Activated naive CD4-positive, alpha-beta T cell treated with anti-CD3 and anti-CD28 coated beads for 36 hours (primary cell): ENCODE measurements at regions not wholly inside any gene's neighbourhood (a gene's known extent, or its start where the extent isn't known, plus 50 kb on each side); places are given as distances from the start of the nearest gene placed in this dataset.

Experiments
- CTCF ChIA-PET: fragments of 350-600 bp; sonication (Branson Sonifier 250); formaldehyde crosslinking; loops from one replicate; lab custom pipeline; 2021; ENCODE audit warnings: antibody characterized with exemption; lab: Charles Lee
- DNase-seq: peaks from one replicate; pipeline ENCODE4 v3.0.0-alpha.2; 2020
- H3K27ac Mint-ChIP-seq: one replicate; pipeline ENCODE4 v1.8.0; 2021; ENCODE audit warnings: mild to moderate bottlenecking, mixed read lengths
- H3K27me3 Mint-ChIP-seq: one replicate; pipeline ENCODE4 v1.8.0; 2021; ENCODE audit warnings: low read depth, mixed read lengths
- H3K36me3 Mint-ChIP-seq: one replicate; pipeline ENCODE4 v1.8.0; 2021; ENCODE audit warnings: low read depth, mixed read lengths
- H3K4me1 Mint-ChIP-seq: one replicate; pipeline ENCODE4 v1.8.0; 2021; ENCODE audit warnings: low read depth, mixed read lengths
- H3K4me3 Mint-ChIP-seq: one replicate; pipeline ENCODE4 v1.8.0; 2021; ENCODE audit warnings: mild to moderate bottlenecking, moderate library complexity, mixed read lengths
- H3K9me3 Mint-ChIP-seq: one replicate; pipeline ENCODE4 v1.8.0; 2021; ENCODE audit warnings: mixed read lengths
- intact Hi-C: fragments of 100-400 bp; cut with micrococcal nuclease; formaldehyde crosslinking; loops from one replicate; pipeline ENCODE4 v1.15.1; 2023

- intact Hi-C loops, result no loop called here
- no peaks in the 10 kb centered on the region for H3K4me1 Mint-ChIP-seq
- no peak overlapping the region for H3K4me3 Mint-ChIP-seq
- H3K36me3 Mint-ChIP-seq, result no peaks in the 10 kb centered on the region
- no peak overlapping the region for H3K27ac Mint-ChIP-seq
- DNase-seq, result no peak
- H3K9me3 Mint-ChIP-seq, result no peaks in the 10 kb centered on the region
- peaks cover 4% of the 10 kb centered on the region for H3K27me3 Mint-ChIP-seq
- CTCF ChIA-PET, result no interaction called here
Measured at GRCh38 chr7:118006979-118007378, 133.7 kb upstream of the CTTNBP2 start.

GRCh38 chr7:118009419-118009818 is 136.2 kb upstream of the CTTNBP2 start:
- intact Hi-C loops, result no loop called here
- Mint-ChIP-seq H3K4me3 (no peak overlapping the region), H3K36me3 (no peaks in the 10 kb centered on the region), H3K27ac (no peak overlapping the region), H3K9me3 (no peaks in the 10 kb centered on the region), H3K27me3 (peaks cover 2% of the 10 kb centered on the region), H3K4me1 (no peaks in the 10 kb centered on the region)
- CTCF ChIA-PET, result interaction anchor here (0.6 kb wide), 1 partner anchor 14 kb away, joined by 4 read pairs; no protein-coding TSS in a partner anchor
- DNase-seq, result no peak

- Mint-ChIP-seq H3K9me3 (no peaks in the 10 kb centered on the region), H3K4me1 (no peaks in the 10 kb centered on the region), H3K27ac (no peak overlapping the region), H3K27me3 (no peaks in the 10 kb centered on the region), H3K4me3 (no peak overlapping the region), H3K36me3 (no peaks in the 10 kb centered on the region)
- DNase-seq, result no peak
- CTCF ChIA-PET, result no interaction called here
- intact Hi-C loops, result no loop called here
Measured at GRCh38 chr7:118011652-118012051, 138.4 kb upstream of the CTTNBP2 start.

GRCh38 chr7:118013252-118014010 is 140.2 kb upstream of the CTTNBP2 start:
- DNase-seq, result no peak
- CTCF ChIA-PET, result no interaction called here
- H3K9me3 Mint-ChIP-seq, result peaks cover 8% of the 10 kb centered on the region
- no peaks in the 10 kb centered on the region for H3K27me3 Mint-ChIP-seq
- intact Hi-C loops, result no loop called here
- H3K4me3 Mint-ChIP-seq, result no peak overlapping the region
- no peaks in the 10 kb centered on the region for H3K36me3 Mint-ChIP-seq
- no peaks in the 10 kb centered on the region for H3K4me1 Mint-ChIP-seq
- no peak overlapping the region for H3K27ac Mint-ChIP-seq

- H3K4me1 Mint-ChIP-seq, result no peaks in the 10 kb centered on the region
Measured at GRCh38 chr7:118022546-118022945, 149.3 kb upstream of the CTTNBP2 start.

GRCh38 chr7:118026791-118027190 is 153.6 kb upstream of the CTTNBP2 start:
- Mint-ChIP-seq H3K4me1 (no peaks in the 10 kb centered on the region), H3K27ac (no peak overlapping the region), H3K4me3 (no peak overlapping the region), H3K27me3 (no peaks in the 10 kb centered on the region), H3K36me3 (no peaks in the 10 kb centered on the region), H3K9me3 (no peaks in the 10 kb centered on the region)
- intact Hi-C loops, result no loop called here
- DNase-seq, result no peak
- CTCF ChIA-PET, result no interaction called here

More at GRCh38 chr7:118022546-118022945, 149.3 kb upstream of the CTTNBP2 start:
- CTCF ChIA-PET, result no interaction called here
- Mint-ChIP-seq H3K27ac (no peak overlapping the region), H3K4me3 (no peak overlapping the region), H3K27me3 (no peaks in the 10 kb centered on the region), H3K36me3 (no peaks in the 10 kb centered on the region), H3K9me3 (peaks cover 4% of the 10 kb centered on the region)
- intact Hi-C loops, result no loop called here
- no peak for DNase-seq

- H3K4me3 Mint-ChIP-seq, result no peak overlapping the region
- CTCF ChIA-PET, result no interaction called here
Measured at GRCh38 chr7:118028226-118028625, 155.0 kb upstream of the CTTNBP2 start.

GRCh38 chr7:118029826-118030422 is 154.0 kb upstream of the LSM8 start:
- no peaks in the 10 kb centered on the region for H3K36me3 Mint-ChIP-seq
- H3K9me3 Mint-ChIP-seq, result no peaks in the 10 kb centered on the region
- intact Hi-C loops, result no loop called here
- CTCF ChIA-PET, result no interaction called here
- H3K27me3 Mint-ChIP-seq, result no peaks in the 10 kb centered on the region
- no peak overlapping the region for H3K27ac Mint-ChIP-seq
- H3K4me1 Mint-ChIP-seq, result no peaks in the 10 kb centered on the region
- no peak overlapping the region for H3K4me3 Mint-ChIP-seq
- no peak for DNase-seq

More at GRCh38 chr7:118028226-118028625, 155.0 kb upstream of the CTTNBP2 start:
- Mint-ChIP-seq H3K27me3 (no peaks in the 10 kb centered on the region), H3K27ac (no peak overlapping the region), H3K4me1 (no peaks in the 10 kb centered on the region), H3K36me3 (no peaks in the 10 kb centered on the region), H3K9me3 (no peaks in the 10 kb centered on the region)
- intact Hi-C loops, result no loop called here
- DNase-seq, result no peak

GRCh38 chr7:118033273-118033672 is 150.7 kb upstream of the LSM8 start:
- Mint-ChIP-seq H3K4me3 (no peak overlapping the region), H3K27ac (no peak overlapping the region), H3K4me1 (no peaks in the 10 kb centered on the region), H3K9me3 (no peaks in the 10 kb centered on the region), H3K36me3 (no peaks in the 10 kb centered on the region), H3K27me3 (no peaks in the 10 kb centered on the region)
- intact Hi-C loops, result no loop called here
- DNase-seq, result no peak
- CTCF ChIA-PET, result interaction anchor here (0.7 kb wide), 1 partner anchor 716 kb away, joined by 7 read pairs; no protein-coding TSS in a partner anchor

- intact Hi-C loops, result no loop called here
- peaks cover 2% of the 10 kb centered on the region for H3K27me3 Mint-ChIP-seq
- H3K4me1 Mint-ChIP-seq, result no peaks in the 10 kb centered on the region
- no peaks in the 10 kb centered on the region for H3K36me3 Mint-ChIP-seq
- no peak overlapping the region for H3K4me3 Mint-ChIP-seq
- DNase-seq, result no peak
- no peak overlapping the region for H3K27ac Mint-ChIP-seq
- CTCF ChIA-PET, result no interaction called here
- H3K9me3 Mint-ChIP-seq, result no peaks in the 10 kb centered on the region
Measured at GRCh38 chr7:118039963-118040489, 143.9 kb upstream of the LSM8 start.

GRCh38 chr7:118040562-118040961 is 143.4 kb upstream of the LSM8 start:
- no peak for DNase-seq
- Mint-ChIP-seq H3K4me3 (no peak overlapping the region), H3K9me3 (no peaks in the 10 kb centered on the region), H3K27ac (no peak overlapping the region), H3K36me3 (no peaks in the 10 kb centered on the region), H3K27me3 (peaks cover 2% of the 10 kb centered on the region), H3K4me1 (no peaks in the 10 kb centered on the region)
- intact Hi-C loops, result no loop called here
- CTCF ChIA-PET, result no interaction called here

GRCh38 chr7:118041251-118041878 is 142.6 kb upstream of the LSM8 start:
- no peak for DNase-seq
- intact Hi-C loops, result no loop called here
- H3K9me3 Mint-ChIP-seq, result no peaks in the 10 kb centered on the region
- no peak overlapping the region for H3K4me3 Mint-ChIP-seq
- no peaks in the 10 kb centered on the region for H3K36me3 Mint-ChIP-seq
- H3K27ac Mint-ChIP-seq, result no peak overlapping the region
- CTCF ChIA-PET, result no interaction called here
- H3K4me1 Mint-ChIP-seq, result no peaks in the 10 kb centered on the region
- peaks cover 4% of the 10 kb centered on the region for H3K27me3 Mint-ChIP-seq
